GM21717 (cell line): ENCODE measurements at regions not wholly inside any gene's neighbourhood (a gene's known extent, or its start where the extent isn't known, plus 50 kb on each side); places are given as distances from the start of the nearest gene placed in this dataset.
A peak's percentile ranks its signal among the peaks of the same experiment; 100 is the strongest.
"Not testable (repeated sequence)": the region's sequence is repeated elsewhere in the genome, so short reads cannot be mapped to it uniquely, and the experiment has no call there.

ENCODE experiments used
- ATAC-seq: cut with Tn5 transposase; IDR thresholded peaks from one replicate; pipeline ENCODE4 v1.9.1; 2021; ENCODE audit warnings: mild to moderate bottlenecking, moderate library complexity; ENCODE audit not compliant: unreplicated experiment

DNA sequence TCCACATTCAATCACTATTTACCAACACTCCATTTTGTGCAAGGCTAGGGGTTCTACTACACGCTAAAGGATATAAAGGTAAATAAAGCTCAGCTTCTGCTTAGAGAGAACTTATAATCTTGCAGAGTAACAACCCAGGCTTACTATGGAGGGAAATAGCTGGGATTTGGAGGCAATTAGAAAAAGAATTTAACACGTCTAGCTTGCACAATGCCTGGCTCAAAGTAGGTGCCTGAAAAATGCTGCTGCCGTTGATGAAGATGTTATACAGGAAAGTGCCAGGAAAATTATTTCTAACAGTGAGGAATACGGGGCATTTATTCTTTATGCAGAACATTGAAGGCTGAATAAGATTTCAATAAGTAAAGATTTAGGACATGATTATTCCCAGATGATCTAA, 214.2 kb downstream of the KITLG start:
- no peak for ATAC-seq

DNA sequence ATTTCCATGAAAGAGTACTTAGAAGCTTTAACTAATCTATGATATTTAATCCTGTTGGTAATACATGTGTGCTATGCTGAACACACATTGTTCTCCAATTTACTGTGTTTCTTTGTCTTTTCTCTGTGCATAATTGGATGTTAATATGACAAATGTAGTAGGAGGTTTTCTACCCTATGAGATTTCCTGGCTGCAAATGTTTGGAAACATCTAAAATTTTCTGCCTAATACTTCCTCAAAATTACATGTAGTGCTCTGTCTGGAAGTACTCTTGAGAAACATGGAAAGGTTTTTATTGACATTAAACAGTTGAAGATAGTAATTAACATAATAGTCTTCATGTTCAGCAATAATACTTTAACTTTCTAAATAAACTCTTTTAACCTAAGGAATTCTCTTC, 213.0 kb downstream of the KITLG start:
- ATAC-seq: no peak

GRCh38 chr12:88368077-88368476, 212.2 kb downstream of the KITLG start:
- ATAC-seq: not testable (repeated sequence)

DNA sequence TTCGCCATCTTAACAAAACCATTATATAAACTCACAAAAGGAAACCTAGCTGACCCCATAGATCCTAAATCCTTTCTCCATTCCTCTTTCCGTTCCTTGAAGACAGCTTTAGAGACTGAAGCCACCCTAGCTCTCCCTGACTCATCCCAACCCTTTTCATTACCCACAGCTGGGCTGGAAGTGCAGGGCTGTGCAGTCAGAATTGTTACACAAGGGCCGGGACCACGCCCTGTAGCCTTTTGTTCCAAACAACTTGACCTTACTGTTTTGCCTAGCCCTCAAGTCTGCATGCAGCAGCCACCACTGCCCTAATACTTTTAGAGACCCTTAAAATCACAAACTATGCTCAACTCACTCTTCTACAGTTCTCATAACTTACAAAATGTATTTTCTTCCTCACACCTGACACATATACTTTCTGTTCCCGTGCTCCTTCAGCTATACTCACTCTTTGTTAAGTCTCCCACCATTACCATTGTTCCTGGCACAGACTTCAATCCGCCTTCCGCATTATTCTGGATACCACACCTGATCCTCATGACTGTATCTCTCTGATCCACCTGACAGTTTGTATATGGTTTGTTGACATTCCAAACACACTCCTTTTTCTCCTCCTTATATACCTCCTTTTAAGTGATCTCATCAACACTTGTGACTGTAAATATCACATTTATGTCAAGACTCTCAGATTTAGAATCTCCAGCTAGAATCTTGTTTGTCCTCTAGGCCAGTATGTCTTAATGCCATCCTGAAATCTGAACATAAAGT, 208.7 kb downstream of the KITLG start:
- no peak for ATAC-seq

DNA sequence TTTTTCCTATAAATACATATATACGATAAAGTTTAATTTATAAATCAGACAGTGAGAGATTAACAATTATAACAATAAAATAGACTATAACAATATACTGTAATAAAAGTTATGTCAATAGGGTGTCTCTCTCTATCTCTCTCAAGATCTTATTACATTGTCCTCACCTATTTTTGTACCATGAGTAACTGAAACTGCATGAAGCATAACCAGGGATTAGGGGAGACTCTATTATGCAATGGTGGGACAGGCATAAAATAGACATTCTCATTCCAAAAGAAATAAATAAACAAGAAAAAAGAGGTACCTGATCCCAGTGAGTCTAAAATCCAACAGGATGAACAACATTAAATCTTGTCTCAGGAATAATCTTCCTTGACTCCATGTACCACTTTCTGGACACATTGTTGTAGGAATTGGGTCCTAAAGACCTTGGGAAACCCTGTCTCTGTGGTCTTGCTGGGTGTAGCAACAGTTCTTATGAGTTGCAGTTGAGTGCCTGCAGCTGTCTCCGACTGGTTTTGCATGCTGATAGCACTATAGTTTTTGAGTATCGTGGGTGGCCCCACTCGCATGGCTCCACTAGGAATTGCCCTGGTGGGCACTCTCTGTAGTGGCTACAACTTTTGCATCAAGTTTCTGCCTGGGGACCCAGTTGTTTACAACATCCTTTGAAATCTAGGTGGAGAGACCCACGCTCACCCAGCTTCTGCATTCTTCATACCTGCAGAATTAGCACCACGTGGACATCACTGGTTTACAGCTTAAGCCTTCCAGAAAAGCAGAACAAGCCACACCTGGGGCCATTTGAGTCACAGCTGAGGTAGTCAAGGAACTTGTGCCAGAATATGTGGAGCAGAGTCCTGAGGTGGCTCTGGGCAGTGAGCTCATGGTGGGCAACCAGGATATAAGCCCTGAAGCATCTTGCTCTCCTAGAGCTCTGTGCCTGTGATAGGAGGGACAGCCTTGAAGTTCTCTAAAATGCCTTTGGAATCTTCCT, 204.7 kb downstream of the KITLG start:
- no peak for ATAC-seq

- ATAC-seq: no peak
Observed at GRCh38 chr12:88377973-88378372, 202.3 kb downstream of the KITLG start.

- no peak for ATAC-seq
Observed at GRCh38 chr12:88381466-88381865, 198.8 kb downstream of the KITLG start.

DNA sequence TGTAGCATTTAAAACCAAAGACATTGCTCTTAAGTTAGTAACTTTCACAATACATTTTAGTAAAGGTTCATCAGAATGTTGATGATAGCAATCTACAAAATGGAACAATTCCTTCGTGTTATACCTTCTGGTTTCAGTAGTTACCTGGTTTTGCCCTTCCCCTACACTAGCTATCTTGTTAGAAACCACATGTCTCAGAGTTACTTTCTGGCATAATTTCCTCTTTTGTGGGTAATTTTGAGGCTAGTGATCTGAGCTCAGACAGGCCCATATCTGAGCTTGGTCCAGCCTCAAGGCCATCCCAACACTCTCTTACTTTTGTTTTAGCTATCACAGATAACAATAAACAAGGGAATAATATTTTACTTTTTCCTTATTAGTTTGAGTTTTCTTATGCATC, 196.9 kb downstream of the KITLG start:
- peak; percentile 69 for ATAC-seq

DNA sequence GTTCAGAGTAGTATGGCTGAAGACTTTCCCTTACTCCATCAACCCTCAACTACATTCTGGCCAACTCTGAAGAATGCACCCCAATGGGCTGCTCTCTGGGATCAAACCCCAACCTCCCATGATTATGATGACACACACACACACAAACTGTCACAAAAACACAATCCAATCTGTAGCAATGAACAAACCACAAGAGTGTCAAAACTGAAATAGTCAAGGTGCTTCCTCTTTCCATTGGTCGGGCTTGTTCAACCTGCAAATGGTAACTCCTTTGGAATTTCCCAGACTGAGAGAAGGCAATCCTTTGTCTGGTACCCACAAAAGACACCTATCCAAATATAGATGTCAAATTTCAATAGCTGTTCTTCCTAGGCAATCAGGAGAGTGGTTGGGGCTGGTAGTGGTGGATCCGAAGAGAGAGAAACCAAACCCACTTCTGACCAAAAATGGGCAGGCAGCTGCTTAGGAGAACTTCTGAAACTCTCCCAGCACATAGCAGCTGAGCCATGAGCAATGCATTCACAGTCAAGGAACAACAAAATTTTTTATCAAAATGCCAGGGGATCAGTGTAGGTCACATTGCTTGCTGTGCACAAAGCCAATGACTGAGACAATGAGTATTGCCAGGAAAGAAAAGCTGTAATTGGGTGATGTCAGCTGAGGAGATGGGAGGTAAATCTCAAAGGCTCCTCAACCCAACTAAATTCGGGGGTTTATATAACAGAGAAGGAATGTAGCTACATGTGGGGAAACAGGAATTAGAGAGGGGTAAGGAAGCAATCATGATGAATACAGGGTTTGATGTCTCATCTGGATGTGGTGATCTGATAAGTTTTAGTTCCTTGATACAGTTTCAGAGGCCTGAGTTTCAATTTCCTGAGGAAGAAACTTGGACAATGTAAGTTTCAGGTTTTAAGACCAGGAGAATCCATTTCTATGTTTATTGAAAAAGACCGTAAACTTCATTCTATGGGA, 191.4 kb downstream of the KITLG start:
- ATAC-seq: peak; percentile 66

GRCh38 chr12:88390811-88391210, 189.5 kb downstream of the KITLG start:
- no peak for ATAC-seq

DNA sequence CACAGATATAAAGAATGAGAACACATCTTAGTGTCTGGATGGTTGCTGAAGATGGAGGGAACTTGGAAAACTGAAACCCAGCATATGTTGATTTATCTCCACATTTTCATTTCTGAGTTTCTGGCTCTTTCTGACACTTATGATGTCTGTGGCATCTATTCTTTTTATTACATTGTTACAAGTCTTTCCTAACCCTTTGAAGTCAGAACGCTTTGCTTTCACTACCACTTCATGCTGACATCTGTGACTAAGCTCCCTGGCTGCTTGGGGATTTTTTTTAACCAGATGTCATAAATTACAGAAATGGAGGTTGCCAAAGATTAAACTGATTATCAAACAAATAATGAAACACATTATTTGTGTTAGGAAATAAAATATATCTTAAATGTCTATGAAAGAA, 188.7 kb downstream of the KITLG start:
- ATAC-seq: peak; percentile 51

- no peak for ATAC-seq
Observed at GRCh38 chr12:88393017-88393767, 187.1 kb downstream of the KITLG start.

- ATAC-seq: no peak
Observed at GRCh38 chr12:88398031-88398430, 182.2 kb downstream of the KITLG start.

- ATAC-seq: no peak
Observed at GRCh38 chr12:88399811-88400210, 180.5 kb downstream of the KITLG start.

- ATAC-seq: no peak
Observed at GRCh38 chr12:88400302-88400701, 180.0 kb downstream of the KITLG start.

DNA sequence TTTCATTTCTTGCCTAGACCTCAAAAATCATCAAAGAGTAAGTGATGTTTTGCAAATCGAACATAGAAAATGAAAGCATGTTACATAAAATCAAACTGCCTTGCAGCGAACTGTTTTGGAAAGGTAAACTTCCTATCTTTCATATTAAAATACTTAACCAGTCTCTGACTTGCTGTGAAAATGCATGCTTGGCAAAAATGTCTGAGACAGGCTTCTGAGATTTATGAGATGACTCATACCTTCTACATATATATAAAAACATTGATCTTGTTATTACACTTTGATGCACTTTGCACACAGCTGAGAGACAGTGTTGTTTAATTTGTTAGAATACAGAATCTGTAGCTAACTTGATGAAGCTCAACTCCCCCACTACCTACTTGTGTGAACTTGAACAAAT, 179.1 kb downstream of the KITLG start:
- no peak for ATAC-seq

- no peak for ATAC-seq
Observed at GRCh38 chr12:88406905-88407304, 173.4 kb downstream of the KITLG start.

DNA sequence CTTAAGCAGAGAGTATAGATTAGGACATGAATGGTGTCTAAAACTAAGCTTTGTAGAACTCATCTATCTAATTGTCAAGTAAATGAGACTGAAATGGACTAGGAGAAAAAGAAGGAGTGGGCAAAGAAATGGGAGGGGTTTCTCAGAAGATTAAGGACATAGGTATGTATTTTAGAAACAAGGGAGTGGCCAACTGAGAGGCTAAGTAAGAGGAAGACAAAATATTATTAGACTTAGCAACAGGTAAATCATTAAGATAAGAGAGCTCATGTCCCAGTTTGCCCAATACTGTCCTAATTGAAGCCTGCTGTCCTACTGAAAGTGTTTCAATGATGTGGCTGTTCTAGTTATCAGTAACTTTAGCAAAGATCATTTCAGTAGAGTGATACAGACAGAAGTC, 171.4 kb downstream of the KITLG start:
- ATAC-seq: no peak

DNA sequence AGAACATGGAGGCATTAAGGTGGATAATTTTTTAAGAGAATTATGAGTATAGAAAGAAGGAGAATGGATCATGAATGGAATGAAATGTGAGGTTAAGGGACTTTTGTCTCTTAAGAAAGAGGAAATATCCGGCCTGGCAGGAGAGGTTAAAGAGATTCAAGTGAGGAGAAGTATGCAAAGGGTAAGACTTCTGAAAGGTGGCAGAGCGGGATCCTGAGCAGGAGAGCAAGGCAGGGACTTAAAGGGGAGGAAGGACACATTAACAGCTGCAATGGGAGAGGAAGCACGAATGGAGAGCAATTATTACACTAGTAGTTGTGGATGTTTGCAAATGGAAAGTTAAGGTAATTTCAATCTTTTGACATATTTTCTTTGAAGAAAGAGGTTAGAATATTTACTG, 171.0 kb downstream of the KITLG start:
- ATAC-seq: no peak

- no peak for ATAC-seq
Observed at GRCh38 chr12:88411689-88412088, 168.6 kb downstream of the KITLG start.
